GM23248 (cell line): ENCODE measurements at regions not wholly inside any gene's neighbourhood (a gene's known extent, or its start where the extent isn't known, plus 50 kb on each side); places are given as distances from the start of the nearest gene placed in this dataset.
A peak's percentile ranks its signal among the peaks of the same experiment; 100 is the strongest.

Experiments
- DNase-seq: peaks from one replicate; pipeline ENCODE4 v3.0.0-alpha.2; 2015
- H2AFZ ChIP-seq: fragments of 200-600 bp; sonication (generic); 2 replicates; pipeline ENCODE4 v1.6.1; 2016; ENCODE audit warnings: antibody characterized with exemption
- H3F3A ChIP-seq: fragments of 200-600 bp; sonication (generic); 2 replicates; pipeline ENCODE4 v1.6.1; 2016; ENCODE audit warnings: mild to moderate bottlenecking, antibody characterized with exemption, mixed run types; ENCODE audit not compliant: insufficient read depth
- H3K27ac ChIP-seq: fragments of 200-600 bp; sonication (generic); 2 replicates; pipeline ENCODE4 v1.5.1; 2016; ENCODE audit warnings: mild to moderate bottlenecking
- H3K27me3 ChIP-seq: fragments of 200-600 bp; sonication (generic); replicated peaks from 2 replicates; pipeline ENCODE4 v1.6.1; 2016; ENCODE audit warnings: mild to moderate bottlenecking; ENCODE audit not compliant: insufficient read depth
- H3K36me3 ChIP-seq: fragments of 200-600 bp; sonication (generic); 2 replicates; pipeline ENCODE4 v1.6.1; 2016; ENCODE audit warnings: low read depth, mild to moderate bottlenecking
- H3K4me1 ChIP-seq: fragments of 200-600 bp; sonication (generic); 2 replicates; pipeline ENCODE4 v1.6.1; 2016; ENCODE audit warnings: mild to moderate bottlenecking; ENCODE audit not compliant: insufficient read depth
- H3K4me2 ChIP-seq: fragments of 200-600 bp; sonication (generic); one replicate; pipeline ENCODE4 v1.6.1; 2016; ENCODE audit warnings: mild to moderate bottlenecking; ENCODE audit not compliant: unreplicated experiment
- H3K4me3 ChIP-seq: fragments of 200-600 bp; sonication (generic); 2 replicates; pipeline ENCODE4 v1.5.1; 2016; ENCODE audit warnings: mild to moderate bottlenecking
- H3K79me2 ChIP-seq: fragments of 200-600 bp; sonication (generic); 2 replicates; pipeline ENCODE4 v1.6.1; 2016; ENCODE audit warnings: mild to moderate bottlenecking; ENCODE audit not compliant: insufficient read depth
- H3K9ac ChIP-seq: fragments of 200-600 bp; sonication (generic); 2 replicates; pipeline ENCODE4 v1.6.1; 2016; ENCODE audit warnings: mild to moderate bottlenecking
- H3K9me2 ChIP-seq: fragments of 200-600 bp; sonication (generic); 2 replicates; pipeline ENCODE4 v1.6.1; 2016; ENCODE audit warnings: mixed run types, mild to moderate bottlenecking, moderate library complexity; ENCODE audit not compliant: insufficient read depth
- H3K9me3 ChIP-seq: fragments of 200-600 bp; sonication (generic); one replicate; pipeline ENCODE4 v1.6.1; 2017; ENCODE audit warnings: low read depth
- H4K20me1 ChIP-seq: fragments of 200-600 bp; sonication (generic); 2 replicates; pipeline ENCODE4 v1.6.0; 2016; ENCODE audit not compliant: insufficient read depth
- EZH2 ChIP-seq: fragments of 200-600 bp; sonication (generic); IDR thresholded peaks from 2 replicates; pipeline ENCODE4 v1.6.1; 2018; ENCODE audit warnings: antibody characterized with exemption, mild to moderate bottlenecking; ENCODE audit not compliant: insufficient read depth, poor library complexity, severe bottlenecking
- EZH2phosphoT487 ChIP-seq: fragments of 200-600 bp; sonication (generic); IDR thresholded peaks from 2 replicates; pipeline ENCODE4 v1.6.1; 2018; ENCODE audit warnings: antibody characterized with exemption, moderate library complexity, mild to moderate bottlenecking, low read depth; ENCODE audit not compliant: insufficient read depth
- WGBS, 2 experiments: methylation state at CpG; one replicate each; pipeline ENCODE4 v1.1.6; 2015 to 2017; ENCODE audit warnings: low lambda C conversion rate in 2 of 2, low coverage in 1 of 2; ENCODE audit errors: missing lambda C conversion rate in 2 of 2; 5-methylcytosine and 5-hydroxymethylcytosine counted together
- in situ Hi-C: fragments of 300-500 bp; cut with MboI; formaldehyde crosslinking; loops from 2 replicates; pipeline ENCODE4 v1.15.0; 2020

DNA sequence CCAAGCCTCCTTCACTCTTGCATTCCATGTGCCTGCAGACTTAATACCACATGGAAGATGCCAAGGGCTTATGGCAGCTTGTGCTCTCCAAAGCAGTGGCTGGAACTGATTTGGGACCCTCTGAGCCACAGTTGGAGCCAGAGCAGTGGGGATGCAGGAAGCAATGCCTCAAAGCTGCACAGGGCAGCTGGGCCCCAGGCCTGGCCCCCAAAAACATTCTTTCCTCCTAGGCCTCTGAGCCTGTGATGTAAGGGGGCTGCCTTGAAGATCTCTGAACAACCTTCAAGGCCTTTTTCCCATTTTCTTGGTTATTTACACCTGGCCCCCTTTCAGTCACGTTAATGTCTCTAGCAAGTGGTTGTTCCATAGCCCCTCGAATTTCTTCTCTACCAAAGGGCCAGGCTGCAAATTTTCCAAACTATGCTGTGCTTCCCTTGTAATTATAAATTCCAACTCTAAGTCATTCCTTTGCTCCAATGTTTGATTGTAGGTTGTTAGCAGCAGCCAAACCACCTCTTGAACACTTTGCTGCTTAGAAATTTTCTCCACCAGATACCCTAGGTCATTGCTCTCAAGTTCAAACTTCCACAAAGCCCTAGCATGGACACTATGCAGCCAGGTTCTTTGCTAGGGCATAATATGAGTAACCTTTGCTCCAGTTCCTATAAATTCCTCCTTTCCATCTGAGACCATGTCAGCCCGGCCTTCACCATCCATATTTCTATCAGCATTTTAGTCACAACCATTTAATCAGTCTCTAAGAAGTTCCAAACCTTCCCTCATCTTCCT lies 245.0 kb upstream of the RBBP8 start:
- WGBS, 2 experiments = 36 to 37% methylated on average over 3 of the region's 3 CpGs
- H3K79me2 ChIP-seq = no peaks in the 10 kb centered on the region
- H3K4me3 ChIP-seq = no peak overlapping the region
- peaks cover 44% of the 10 kb centered on the region for H3F3A ChIP-seq
- no peaks in the 10 kb centered on the region for H4K20me1 ChIP-seq
- H3K9me2 ChIP-seq = no peaks in the 10 kb centered on the region
- H3K4me2 ChIP-seq = no peak overlapping the region
- in situ Hi-C loops = no loop called here
- H3K27ac ChIP-seq = no peak overlapping the region
- no peak overlapping the region for H2AFZ ChIP-seq
- no peaks in the 10 kb centered on the region for H3K9me3 ChIP-seq
- H3K4me1 ChIP-seq = peaks cover 39% of the 10 kb centered on the region
- H3K27me3 ChIP-seq = no peaks in the 10 kb centered on the region
- no peaks in the 10 kb centered on the region for H3K36me3 ChIP-seq
- no peak for DNase-seq
- TF ChIP-seq EZH2phosphoT487 (no peak), EZH2 (no peak)
- H3K9ac ChIP-seq = no peak overlapping the region

DNA sequence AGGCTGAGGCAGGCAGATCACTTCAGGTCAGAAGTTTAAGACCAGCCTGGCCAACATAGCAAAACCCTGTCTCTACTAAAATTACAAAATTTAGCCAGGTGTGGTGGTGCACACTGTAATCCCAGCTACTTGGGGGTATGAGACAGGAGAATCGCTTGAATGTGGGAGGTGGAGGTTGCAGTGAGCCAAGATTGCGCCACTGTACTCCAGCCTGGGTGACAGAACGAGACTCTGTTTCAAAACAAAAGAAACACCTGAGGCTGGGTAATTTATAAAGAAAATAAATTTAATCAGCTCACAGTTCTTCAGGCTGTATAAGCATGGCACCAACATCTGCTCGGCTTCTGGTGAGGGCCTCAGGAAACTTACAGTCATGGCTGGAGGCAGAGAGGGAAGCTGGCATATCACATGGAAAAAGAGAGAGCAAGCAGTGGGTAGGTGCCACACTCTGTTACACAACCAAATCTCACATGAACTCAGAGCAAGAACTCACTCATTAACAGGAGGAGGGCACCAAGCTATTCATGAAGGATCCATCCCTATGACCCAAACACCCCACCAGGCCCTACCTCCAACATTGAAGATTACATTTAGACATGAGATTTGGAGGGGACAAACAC lies 244.1 kb upstream of the RBBP8 start:
- Histone ChIP-seq H3K9me2 (0 out of 2 replicates have a peak, but pooled peaks cover 4% of the 10 kb centered on the region), H3K27ac (no peak overlapping the region), H3K9me3 (no peaks in the 10 kb centered on the region), H3K36me3 (no peaks in the 10 kb centered on the region), H2AFZ (no peak overlapping the region), H3K9ac (no peak overlapping the region), H3K27me3 (no peaks in the 10 kb centered on the region), H3K4me3 (no peak overlapping the region), H3K4me1 (peaks cover 44% of the 10 kb centered on the region), H4K20me1 (no peaks in the 10 kb centered on the region), H3K79me2 (no peaks in the 10 kb centered on the region), H3K4me2 (no peak overlapping the region), H3F3A (peaks cover 45% of the 10 kb centered on the region)
- TF ChIP-seq EZH2 (no peak), EZH2phosphoT487 (no peak)
- no peak for DNase-seq
- in situ Hi-C loops = no loop called here
- 83 to 84% methylated on average over 4 of the region's 4 CpGs for WGBS, 2 experiments

DNA sequence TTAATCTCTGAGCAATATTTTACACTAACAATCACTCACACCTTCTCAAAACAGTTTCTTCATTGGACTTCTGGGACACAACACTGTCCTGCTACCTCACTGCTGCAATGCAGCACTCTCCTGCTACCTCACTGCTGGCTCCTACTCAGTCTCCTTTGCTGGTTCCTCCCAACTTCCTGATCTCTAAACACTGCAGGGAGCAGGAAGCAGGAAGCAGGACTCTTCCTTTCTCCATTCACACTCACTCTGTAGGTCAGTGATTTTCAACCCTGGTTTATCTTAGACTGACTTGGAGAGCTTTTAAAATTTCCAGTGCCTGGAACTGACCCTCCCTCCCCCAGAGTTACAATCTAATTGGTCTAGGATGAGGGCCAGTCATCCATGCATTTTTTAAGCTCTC lies 243.4 kb upstream of the RBBP8 start:
- in situ Hi-C loops = no loop called here
- Histone ChIP-seq H3K27ac (no peak overlapping the region), H3K4me2 (no peak overlapping the region), H3F3A (peaks cover 49% of the 10 kb centered on the region), H3K4me1 (peaks cover 45% of the 10 kb centered on the region), H3K79me2 (no peaks in the 10 kb centered on the region), H4K20me1 (no peaks in the 10 kb centered on the region), H2AFZ (peak overlapping the region; percentile 49; the same call in 1 of the 2 replicates), H3K36me3 (no peaks in the 10 kb centered on the region), H3K27me3 (no peaks in the 10 kb centered on the region), H3K9me2 (0 out of 2 replicates have a peak, but pooled peaks cover 4% of the 10 kb centered on the region), H3K9ac (no peak overlapping the region), H3K9me3 (no peaks in the 10 kb centered on the region), H3K4me3 (no peak overlapping the region)
- DNase-seq = no peak
- TF ChIP-seq EZH2phosphoT487 (no peak), EZH2 (no peak)

DNA sequence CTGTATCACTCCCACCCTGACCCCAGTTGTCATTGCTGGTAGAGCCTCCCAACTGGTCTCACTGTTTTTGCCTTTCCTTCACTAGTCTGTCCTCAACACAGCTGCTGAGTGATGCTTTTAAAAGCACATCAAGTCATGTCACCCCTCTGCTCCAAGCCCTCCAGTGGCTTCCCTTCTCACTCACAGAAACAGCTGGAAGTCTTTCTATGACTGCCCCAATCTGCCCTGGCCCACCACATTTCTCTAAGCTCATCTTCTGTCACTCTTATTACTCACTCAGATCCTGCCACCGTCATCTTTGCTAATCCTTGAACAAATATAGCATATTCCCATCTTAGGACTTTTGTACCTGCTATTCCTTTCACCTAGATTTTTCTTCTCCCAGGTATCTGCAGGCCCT lies 242.6 kb upstream of the RBBP8 start:
- WGBS, 2 experiments = 82 to 93% methylated on average over 1 of the region's 1 CpG
- no peak overlapping the region for H3K27ac ChIP-seq

More for the DNA sequence above, 242.6 kb upstream of the RBBP8 start:
- Histone ChIP-seq H3K4me2 (no peak overlapping the region), H3K4me1 (peaks cover 50% of the 10 kb centered on the region), H3F3A (peaks cover 55% of the 10 kb centered on the region), H4K20me1 (no peaks in the 10 kb centered on the region), H3K4me3 (no peak overlapping the region), H3K9me2 (0 out of 2 replicates have a peak, but pooled peaks cover 4% of the 10 kb centered on the region), H3K36me3 (no peaks in the 10 kb centered on the region), H2AFZ (no peak overlapping the region), H3K9me3 (no peaks in the 10 kb centered on the region), H3K27me3 (no peaks in the 10 kb centered on the region), H3K9ac (no peak overlapping the region), H3K79me2 (no peaks in the 10 kb centered on the region)
- DNase-seq = no peak
- in situ Hi-C loops = no loop called here
- TF ChIP-seq EZH2phosphoT487 (no peak), EZH2 (no peak)
